ENCODE measurements at regions not wholly inside any gene's neighbourhood (a gene's known extent, or its start where the extent isn't known, plus 50 kb on each side); places are given as distances from the start of the nearest gene placed in this dataset.

DNA sequence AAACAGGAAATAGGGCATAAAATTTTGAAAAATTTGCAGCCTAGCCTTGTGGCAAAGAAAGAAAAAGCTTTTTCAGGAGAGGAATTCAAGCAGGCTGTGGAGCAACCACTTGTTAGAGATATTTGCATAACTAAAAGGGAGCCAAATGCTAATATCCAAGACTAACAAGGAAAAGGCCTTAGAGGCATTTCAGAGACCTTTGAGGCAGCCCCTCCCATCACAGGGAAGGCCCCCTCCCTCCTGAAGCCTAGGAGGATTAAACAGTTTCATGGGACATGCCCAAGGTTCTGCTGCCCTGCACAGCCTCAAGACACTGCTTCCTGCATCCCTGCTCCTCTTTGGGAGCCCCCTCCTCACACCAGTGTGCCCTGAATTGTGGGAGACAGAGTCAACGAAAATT, 275.4 kb upstream of the SFRP2 start:
- H3K36me3 Mint-ChIP-seq (ENCODE audit: insufficient read depth in 1 of 3, low read depth in 3 of 3): peaks cover 8 to 22% (median 15%) of the 10 kb centered on the region in 3 experiments; a peak in 6 of 7 replicates
- H3K9me3 Mint-ChIP-seq: peaks cover 20 to 24% of the 10 kb centered on the region in 2 experiments; a peak in 4 of 5 replicates
- Histone ChIP-seq H2BK120ac (ENCODE audit: low read depth, low read length, poor library complexity, severe bottlenecking) (no peak overlapping the region), H4K5ac (ENCODE audit: insufficient read length, low read depth, low read length) (no peak overlapping the region), H2BK12ac (ENCODE audit: insufficient read length, low read depth, low read length) (no peak overlapping the region), H3K4ac (ENCODE audit: low read depth, low read length) (no peak overlapping the region), H3K79me1 (ENCODE audit: insufficient read depth, low read depth, low read length, poor library complexity, severe bottlenecking) (no peaks in the 10 kb centered on the region), H2AK5ac (ENCODE audit: insufficient read length, low read length) (no peak overlapping the region), H2BK5ac (ENCODE audit: insufficient read length, low read length) (no peak overlapping the region), H4K8ac (replicated peaks; ENCODE audit: insufficient read length, low read depth, low read length) (no peak overlapping the region), H4K91ac (ENCODE audit: insufficient read length, low read depth, low read length) (no peak overlapping the region), H2AFZ (ENCODE audit: low read length) (no peak overlapping the region), H3K14ac (ENCODE audit: insufficient read depth, low read length) (no peak overlapping the region), H3K4me2 (ENCODE audit: insufficient read depth, insufficient read length, low read length) (no peak overlapping the region), H3K56ac (ENCODE audit: insufficient read length, low read depth, low read length) (no peak overlapping the region), H3K27ac (ENCODE audit: insufficient read length, low read depth, low read length) (no peak overlapping the region), H3K27me3 (ENCODE audit: insufficient read depth, low read length) (no peaks in the 10 kb centered on the region), H3K23me2 (ENCODE audit: insufficient read length, low read depth, low read length, poor library complexity, severe bottlenecking) (no peaks in the 10 kb centered on the region), H3T11ph (ENCODE audit: low read length) (no peak overlapping the region), H3K18ac (ENCODE audit: insufficient read length, low read depth, low read length) (no peak overlapping the region), H3K9me3 (ENCODE audit: control insufficient read depth, low read depth, low read length) (no peaks in the 10 kb centered on the region), H2BK20ac (ENCODE audit: low read depth, low read length, poor library complexity, severe bottlenecking) (no peak overlapping the region), H4K20me1 (ENCODE audit: control insufficient read depth, insufficient read depth, insufficient read length) (no peaks in the 10 kb centered on the region), H3K9ac (ENCODE audit: extremely low read depth, insufficient read length, low read length) (no peak overlapping the region), H3K23ac (ENCODE audit: insufficient read length, low read depth, low read length) (no peak overlapping the region), H3K79me2 (ENCODE audit: insufficient read depth, low read length) (no peaks in the 10 kb centered on the region), H2BK15ac (ENCODE audit: low read depth, low read length) (no peak overlapping the region), H3K4me1 (ENCODE audit: insufficient read depth, low read length) (no peaks in the 10 kb centered on the region)
- peaks cover 2 to 9% of the 10 kb centered on the region in 2 experiments; a peak in 1 of 4 replicates for H3K4me1 Mint-ChIP-seq
- TF ChIP-seq, protein P1, sequence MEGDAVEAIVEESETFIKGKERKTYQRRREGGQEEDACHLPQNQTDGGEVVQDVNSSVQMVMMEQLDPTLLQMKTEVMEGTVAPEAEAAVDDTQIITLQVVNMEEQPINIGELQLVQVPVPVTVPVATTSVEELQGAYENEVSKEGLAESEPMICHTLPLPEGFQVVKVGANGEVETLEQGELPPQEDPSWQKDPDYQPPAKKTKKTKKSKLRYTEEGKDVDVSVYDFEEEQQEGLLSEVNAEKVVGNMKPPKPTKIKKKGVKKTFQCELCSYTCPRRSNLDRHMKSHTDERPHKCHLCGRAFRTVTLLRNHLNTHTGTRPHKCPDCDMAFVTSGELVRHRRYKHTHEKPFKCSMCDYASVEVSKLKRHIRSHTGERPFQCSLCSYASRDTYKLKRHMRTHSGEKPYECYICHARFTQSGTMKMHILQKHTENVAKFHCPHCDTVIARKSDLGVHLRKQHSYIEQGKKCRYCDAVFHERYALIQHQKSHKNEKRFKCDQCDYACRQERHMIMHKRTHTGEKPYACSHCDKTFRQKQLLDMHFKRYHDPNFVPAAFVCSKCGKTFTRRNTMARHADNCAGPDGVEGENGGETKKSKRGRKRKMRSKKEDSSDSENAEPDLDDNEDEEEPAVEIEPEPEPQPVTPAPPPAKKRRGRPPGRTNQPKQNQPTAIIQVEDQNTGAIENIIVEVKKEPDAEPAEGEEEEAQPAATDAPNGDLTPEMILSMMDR (conservative IDR thresholded peaks at IDR 0.05): no peak
- WGBS (ENCODE audit: extremely low coverage, insufficient read length, low lambda C conversion rate): no CpG with 5 or more reads among the region's 1 CpG
- no peak overlapping the region for H3K27ac Mint-ChIP-seq
- peak; percentile 40 for DNase-seq
- H3K27me3 Mint-ChIP-seq (ENCODE audit: low read depth): no peaks in the 10 kb centered on the region
- H3K4me3 Mint-ChIP-seq: no peak overlapping the region

All from H9 (cell line).